NCI-H526 treated with DMSO at 0.1 percent for 48 hours (cell line): ENCODE measurements at regions not wholly inside any gene's neighbourhood (a gene's known extent, or its start where the extent isn't known, plus 50 kb on each side); places are given as distances from the start of the nearest gene placed in this dataset.

ENCODE experiments used
- DNase-seq: peaks from one replicate; lab custom pipeline; 2025; lab: John Stamatoyannopoulos, UW

DNA sequence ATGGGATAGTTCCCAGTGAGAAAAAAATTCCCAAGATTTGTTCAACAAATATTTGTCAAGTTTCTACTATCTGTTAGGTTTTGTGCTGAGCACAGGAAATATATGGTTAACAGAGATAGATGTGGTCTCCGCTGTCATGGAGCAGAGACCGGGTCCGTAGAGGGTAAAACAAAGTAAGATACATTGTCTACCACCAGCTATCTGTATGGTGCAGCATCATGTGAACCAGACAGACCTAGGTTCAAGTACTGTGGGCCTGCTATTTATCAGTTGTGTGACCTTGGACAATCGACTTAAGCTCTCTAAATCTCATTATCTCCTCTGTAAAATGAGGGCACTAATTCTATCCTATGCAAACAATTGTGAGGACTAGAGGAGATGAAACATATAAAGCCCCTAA lies 109.8 kb downstream of the DUSP10 start:
- DNase-seq: no peak

GRCh38 chr1:221633841-221634409 lies 108.0 kb downstream of the DUSP10 start:
- no peak for DNase-seq

- DNase-seq: no peak
Observed at GRCh38 chr1:221634606-221635005, 107.3 kb downstream of the DUSP10 start.

DNA sequence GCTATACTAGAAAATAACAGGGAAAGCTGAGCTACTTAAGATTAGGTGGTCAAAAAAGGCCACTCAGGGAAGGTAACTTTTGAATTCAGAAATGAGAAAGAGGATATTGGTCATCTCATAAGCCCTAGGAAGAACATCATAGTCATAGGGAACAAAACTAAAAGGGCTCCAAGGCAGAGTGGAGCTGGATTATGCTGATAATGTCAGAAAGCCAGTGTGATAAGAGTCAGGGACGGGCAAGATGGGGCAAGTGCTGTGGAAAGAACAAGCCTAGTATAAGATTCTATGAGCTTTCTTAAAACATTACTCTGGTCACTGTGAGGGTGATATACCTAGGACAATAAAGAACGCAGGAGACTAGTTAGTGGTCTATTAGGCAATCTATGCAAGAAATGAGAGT lies 106.6 kb downstream of the DUSP10 start:
- DNase-seq: no peak

DNA sequence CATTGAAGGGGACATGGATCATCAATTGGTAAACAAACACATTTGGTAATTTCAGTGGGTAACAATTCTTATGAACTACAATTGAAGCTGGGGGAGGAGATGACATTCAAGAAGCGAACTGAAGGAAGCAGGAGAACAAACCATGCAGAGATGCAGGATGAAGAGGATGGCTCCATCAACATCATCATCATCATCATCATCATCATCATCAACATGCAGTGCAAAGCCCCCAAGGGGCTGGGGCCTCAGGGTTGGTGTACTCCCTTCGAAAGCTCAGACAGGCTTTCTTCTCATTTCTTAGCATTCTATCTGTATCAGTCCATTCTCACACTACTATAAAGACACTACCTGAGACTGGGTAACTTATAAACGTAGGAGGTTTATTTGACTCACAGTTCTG lies 105.8 kb downstream of the DUSP10 start:
- DNase-seq: no peak

GRCh38 chr1:221636967-221637366 lies 104.9 kb downstream of the DUSP10 start:
- DNase-seq: no peak

- DNase-seq: no peak
Observed at GRCh38 chr1:221637641-221638041, 104.2 kb downstream of the DUSP10 start.

DNA sequence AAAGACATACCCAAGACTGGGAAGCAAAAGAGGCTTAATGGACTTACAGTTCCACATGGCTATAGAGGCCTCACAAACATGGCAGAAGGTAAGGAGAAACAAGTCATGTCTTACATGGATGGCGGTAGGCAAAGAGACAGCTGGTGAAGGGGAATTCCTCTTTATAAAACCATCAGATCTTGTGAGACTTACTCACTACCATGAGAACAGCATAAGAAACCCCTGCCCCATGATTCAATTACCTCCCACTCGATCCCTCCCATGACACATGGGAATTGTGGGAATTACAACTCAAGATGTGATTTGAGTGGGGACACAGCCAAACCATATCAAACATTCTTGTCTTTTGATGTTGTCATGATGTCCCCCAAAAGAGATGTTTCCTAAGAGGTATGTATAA lies 103.3 kb downstream of the DUSP10 start:
- DNase-seq: no peak

DNA sequence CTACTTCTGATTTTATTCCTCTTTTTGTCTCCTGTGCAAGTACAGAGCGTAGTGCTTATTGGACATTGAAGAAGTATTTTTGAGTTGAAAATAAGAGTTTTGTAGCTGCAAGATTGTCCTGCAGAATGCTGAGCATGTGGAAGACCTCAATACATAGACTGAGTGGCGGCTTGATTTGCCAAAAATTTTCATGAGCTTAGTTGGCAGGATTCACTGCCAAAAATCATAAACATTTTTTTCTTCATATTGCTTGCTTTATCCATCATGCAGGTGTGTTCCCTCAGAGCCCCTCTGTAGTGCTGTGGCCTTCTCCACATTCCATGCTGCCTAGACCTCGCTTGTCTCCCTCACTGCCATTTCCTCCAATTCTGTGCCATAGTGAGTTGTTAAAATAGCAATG lies 100.1 kb downstream of the DUSP10 start:
- DNase-seq: no peak

DNA sequence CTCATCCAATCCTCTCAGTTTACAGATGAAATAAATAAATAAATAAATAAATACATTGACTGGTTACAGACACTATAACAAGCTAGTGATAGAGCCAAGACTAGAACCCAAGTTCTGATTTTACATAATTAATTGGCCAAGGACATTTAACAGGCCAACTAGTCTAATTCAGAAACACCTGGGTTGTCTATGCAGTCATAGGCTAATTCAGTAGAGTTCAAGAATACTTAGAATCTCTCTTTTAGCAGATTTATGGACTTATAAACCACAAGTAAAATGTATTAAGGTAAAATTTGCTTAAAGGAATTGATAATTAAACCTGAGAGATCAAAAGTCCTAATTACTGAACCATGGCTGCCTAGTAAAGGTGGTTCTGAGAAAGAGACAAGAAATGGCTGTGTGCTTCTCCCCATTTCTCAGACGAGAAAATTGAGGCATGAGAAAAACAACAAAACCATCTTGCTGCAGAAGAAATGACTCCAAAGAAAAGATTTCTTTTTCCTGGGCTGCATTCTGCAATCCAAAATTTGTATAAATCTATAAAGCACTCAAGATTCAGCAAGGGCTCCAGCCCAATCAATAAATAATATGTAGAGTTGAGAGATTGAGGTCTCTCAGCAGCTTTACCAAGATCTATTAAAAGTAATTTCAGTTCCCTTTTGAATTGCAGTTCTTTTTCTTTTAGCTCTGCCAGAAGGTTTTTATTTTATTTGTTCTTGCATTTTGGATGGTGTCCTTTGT lies 98.3 kb downstream of the DUSP10 start:
- no peak for DNase-seq

GRCh38 chr1:221644145-221644448 lies 97.8 kb downstream of the DUSP10 start:
- DNase-seq: no peak

GRCh38 chr1:221644663-221645258 lies 97.1 kb downstream of the DUSP10 start:
- DNase-seq: no peak

DNA sequence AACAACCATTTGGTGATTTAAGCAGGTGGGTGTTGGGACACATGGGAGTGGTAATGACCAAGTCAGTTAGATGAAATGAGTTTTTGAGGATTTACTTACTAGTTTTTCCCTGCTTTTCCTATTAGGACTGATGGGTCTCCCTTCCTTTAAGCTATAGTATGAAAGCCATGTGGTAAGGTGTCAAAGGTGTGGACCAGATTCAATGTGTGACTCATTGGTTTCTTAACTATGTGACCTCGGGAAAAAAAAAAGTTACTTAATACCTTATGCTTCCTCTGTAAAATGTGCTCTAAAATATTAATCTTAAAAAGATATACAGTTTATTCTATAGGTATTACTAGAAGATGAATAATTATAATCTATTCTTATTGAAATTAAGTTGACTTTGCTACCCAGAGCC lies 93.7 kb downstream of the DUSP10 start:
- DNase-seq: no peak
